Common myeloid progenitor, CD34-positive (primary cell): ENCODE measurements at regions not wholly inside any gene's neighbourhood (a gene's known extent, or its start where the extent isn't known, plus 50 kb on each side); places are given as distances from the start of the nearest gene placed in this dataset.

Experiments used
- CTCF ChIA-PET: fragments of 350-600 bp; sonication (Branson Sonifier 250); formaldehyde crosslinking; loops from one replicate; lab custom pipeline; 2021; ENCODE audit warnings: antibody characterized with exemption; lab: Charles Lee
- POLR2A ChIA-PET: fragments of 350-600 bp; sonication (Branson Sonifier 250); formaldehyde crosslinking; loops from one replicate; lab custom pipeline; 2021; ENCODE audit warnings: antibody characterized with exemption; lab: Charles Lee
- DNase-seq, 3 donors: peaks; one replicate each; pipeline versions ENCODE4 v3.0.0 to v3.0.0-alpha.2; 2013
- H3K27ac ChIP-seq, 2 experiments: 1 replicate in 1 of 2; 2 replicates in 1 of 2; pipeline ENCODE4 v1.7.0; 2013; ENCODE audit warnings: inconsistent platforms in 2 of 2, low read length in 2 of 2, mild to moderate bottlenecking in 2 of 2, low read depth in 1 of 2, moderate library complexity in 1 of 2; ENCODE audit not compliant: severe bottlenecking in 2 of 2, insufficient read depth in 1 of 2, poor library complexity in 1 of 2
- H3K27me3 ChIP-seq, 5 experiments: replicated peaks in 2 of 5; 1 replicate in 3 of 5; 2 replicates in 2 of 5; pipeline versions ENCODE4 v1.6.1 to v1.7.0; 2013; ENCODE audit warnings: low read length in 4 of 5, mild to moderate bottlenecking in 2 of 5, moderate library complexity in 2 of 5, inconsistent platforms in 1 of 5; ENCODE audit not compliant: insufficient read depth in 5 of 5, control insufficient read depth in 4 of 5
- H3K36me3 ChIP-seq, 4 experiments: 1 replicate in 2 of 4; 2 replicates in 2 of 4; pipeline versions ENCODE4 v1.6.1 to v1.7.0; 2013; ENCODE audit warnings: low read length in 3 of 4, control low read depth in 1 of 4, mild to moderate bottlenecking in 1 of 4; ENCODE audit not compliant: control insufficient read depth in 4 of 4, insufficient read depth in 4 of 4
- H3K4me1 ChIP-seq, 4 experiments: 1 replicate in 3 of 4; 2 replicates in 1 of 4; pipeline versions ENCODE4 v1.6.1 to v1.7.1; 2013; ENCODE audit warnings: low read length in 3 of 4, mild to moderate bottlenecking in 3 of 4, control low read depth in 1 of 4, inconsistent platforms in 1 of 4, moderate library complexity in 1 of 4; ENCODE audit not compliant: control insufficient read depth in 4 of 4, insufficient read depth in 4 of 4; ENCODE audit errors: control extremely low read depth in 1 of 4
- H3K4me3 ChIP-seq, 7 experiments: 1 replicate in 4 of 7; 2 replicates in 3 of 7; pipeline versions ENCODE4 v1.5.1 to v1.7.0; 2013; ENCODE audit warnings: mild to moderate bottlenecking in 7 of 7, low read length in 6 of 7, moderate library complexity in 6 of 7, inconsistent platforms in 2 of 7, low read depth in 2 of 7, control low read depth in 1 of 7; ENCODE audit not compliant: insufficient read depth in 4 of 7, control insufficient read depth in 1 of 7; ENCODE audit errors: extremely low read depth in 1 of 7
- H3K9me3 ChIP-seq, 5 experiments: 1 replicate in 4 of 5; 2 replicates in 1 of 5; pipeline versions ENCODE4 v1.6.1 to v1.7.1; 2013; ENCODE audit warnings: low read length in 4 of 5, mild to moderate bottlenecking in 2 of 5, inconsistent platforms in 1 of 5, low read depth in 1 of 5, moderate library complexity in 1 of 5; ENCODE audit not compliant: control insufficient read depth in 4 of 5, insufficient read depth in 2 of 5; ENCODE audit errors: control extremely low read depth in 1 of 5
- WGBS: methylation state at CpG from one replicate; pipeline ENCODE4 v1.1.5; 2013; ENCODE audit not compliant: insufficient coverage; 5-methylcytosine and 5-hydroxymethylcytosine counted together

DNA sequence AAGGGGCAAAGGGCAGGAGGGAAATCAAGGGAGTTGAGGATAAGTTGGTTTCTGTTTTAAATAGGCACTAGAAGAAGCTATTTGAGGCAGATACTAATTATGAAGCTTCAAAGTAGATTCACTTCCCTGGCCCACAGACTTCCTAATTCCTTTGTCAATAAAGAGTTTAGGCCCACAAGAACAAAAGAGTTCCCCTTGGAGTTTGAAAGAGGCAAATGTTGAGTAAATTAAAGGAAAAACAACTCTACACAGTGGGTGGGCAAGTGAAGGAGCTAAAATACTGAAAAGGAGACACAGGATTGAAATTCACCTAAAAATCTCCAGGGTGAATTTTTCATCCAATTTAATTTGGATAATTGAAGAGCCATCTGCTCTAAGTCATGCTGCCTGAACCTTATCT lies 411.7 kb upstream of the RORA start:
- no peak for DNase-seq
- ChIA-PET POLR2A (no interaction called here), CTCF (no interaction called here)
- no peaks in the 10 kb centered on the region for H3K36me3 ChIP-seq
- H3K27ac ChIP-seq = no peak overlapping the region
- no peaks in the 10 kb centered on the region for H3K4me1 ChIP-seq
- no peaks in the 10 kb centered on the region for H3K27me3 ChIP-seq
- H3K9me3 ChIP-seq = no peaks in the 10 kb centered on the region
- no peak overlapping the region for H3K4me3 ChIP-seq

DNA sequence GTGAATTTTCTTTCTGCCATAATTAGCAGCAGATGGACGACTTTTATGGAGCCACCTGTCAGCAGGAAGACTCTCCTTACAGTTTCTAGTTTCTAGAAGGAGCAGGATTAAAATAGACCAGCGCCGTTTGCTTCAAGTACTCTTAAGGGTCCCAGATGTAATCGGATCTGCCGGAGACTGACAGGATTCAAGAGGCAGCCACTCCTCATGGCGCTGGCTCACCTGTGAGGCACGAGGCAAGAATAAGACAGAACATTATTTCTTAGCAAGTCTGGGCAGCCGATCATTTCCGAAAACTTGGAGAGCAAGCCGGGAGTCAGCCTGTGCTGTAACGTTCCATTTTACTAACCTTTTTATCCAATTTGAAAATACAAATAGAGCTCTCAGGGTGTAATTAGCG lies 410.4 kb upstream of the RORA start:
- Histone ChIP-seq H3K27ac (no peak overlapping the region), H3K9me3 (no peaks in the 10 kb centered on the region), H3K4me3 (no peak overlapping the region), H3K4me1 (no peaks in the 10 kb centered on the region), H3K27me3 (no peaks in the 10 kb centered on the region), H3K36me3 (no peaks in the 10 kb centered on the region)
- 85% methylated on average over 12 of the region's 12 CpGs for WGBS
- ChIA-PET POLR2A (no interaction called here), CTCF (no interaction called here)
- DNase-seq = no peak

DNA sequence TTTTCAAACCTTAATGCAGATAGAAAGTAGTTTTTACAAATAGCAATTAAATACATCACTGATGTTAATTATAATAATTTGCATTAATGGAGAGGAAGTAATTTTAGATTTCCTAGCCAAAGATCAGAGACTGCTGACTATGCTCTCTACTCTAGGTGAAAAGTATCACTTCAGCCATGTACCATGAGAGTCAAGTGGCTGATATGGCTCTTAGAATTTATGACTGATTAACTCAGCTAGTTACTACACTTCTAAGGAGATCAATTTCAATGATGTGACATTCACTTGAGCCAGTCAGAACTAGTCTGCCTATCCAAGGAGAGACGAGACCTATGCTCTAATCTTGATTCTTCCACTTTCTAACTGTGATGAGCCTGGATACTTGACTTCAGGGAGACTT lies 405.7 kb upstream of the RORA start:
- DNase-seq = no peak
- POLR2A ChIA-PET = interaction anchor here (1.1 kb wide), 1 partner anchor 14 kb away, joined by 3 read pairs; no protein-coding TSS in a partner anchor
- CTCF ChIA-PET = interaction anchor here (1.4 kb wide), 1 partner anchor 14 kb away, joined by 8 read pairs; no protein-coding TSS in a partner anchor
- no peaks in the 10 kb centered on the region for H3K36me3 ChIP-seq
- no peaks in the 10 kb centered on the region for H3K9me3 ChIP-seq
- H3K27me3 ChIP-seq = peaks cover 0 to 3% (median 0%) of the 10 kb centered on the region in 5 experiments
- 92% methylated on average over 1 of the region's 1 CpG for WGBS
- no peaks in the 10 kb centered on the region for H3K4me1 ChIP-seq
- H3K4me3 ChIP-seq = no peak overlapping the region
- H3K27ac ChIP-seq = no peak overlapping the region

DNA sequence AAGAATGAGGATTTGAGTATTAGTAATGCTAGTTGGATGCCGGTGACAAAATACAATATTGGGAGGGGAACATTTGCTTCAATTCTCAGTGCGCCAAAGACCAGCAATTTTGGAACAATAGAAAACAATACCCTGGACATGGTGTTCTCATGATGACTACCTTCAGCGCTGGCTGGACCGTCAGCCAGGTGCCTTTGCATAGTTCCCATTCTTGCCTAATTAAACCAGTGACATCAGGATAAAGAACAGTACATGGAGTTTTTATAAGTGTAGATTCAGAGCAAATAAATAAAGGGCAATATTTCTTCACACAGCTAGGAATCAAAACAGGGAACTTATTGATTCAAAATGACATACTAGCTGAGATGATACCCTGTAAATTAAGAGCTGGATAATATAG lies 404.8 kb upstream of the RORA start:
- Histone ChIP-seq H3K4me1 (no peaks in the 10 kb centered on the region), H3K4me3 (no peak overlapping the region), H3K9me3 (no peaks in the 10 kb centered on the region), H3K27me3 (peaks cover 0 to 3% (median 0%) of the 10 kb centered on the region in 5 experiments), H3K36me3 (no peaks in the 10 kb centered on the region), H3K27ac (no peak overlapping the region)
- DNase-seq = no peak
- ChIA-PET POLR2A (interaction anchor here (1.1 kb wide), 1 partner anchor 15 kb away, joined by 3 read pairs; no protein-coding TSS in a partner anchor), CTCF (interaction anchor here (1.4 kb wide), 1 partner anchor 13 kb away, joined by 8 read pairs; no protein-coding TSS in a partner anchor)
- WGBS = 95% methylated on average over 4 of the region's 4 CpGs

GRCh38 chr15:61629269-61629668 lies 400.2 kb upstream of the RORA start:
- Histone ChIP-seq H3K36me3 (no peaks in the 10 kb centered on the region), H3K9me3 (no peaks in the 10 kb centered on the region), H3K27me3 (peaks cover 0 to 3% (median 0%) of the 10 kb centered on the region in 5 experiments), H3K4me3 (no peak overlapping the region), H3K4me1 (no peaks in the 10 kb centered on the region), H3K27ac (no peak overlapping the region)
- WGBS = 100% methylated on average over 1 of the region's 3 CpGs
- ChIA-PET POLR2A (no interaction called here), CTCF (no interaction called here)
- no peak for DNase-seq

- Histone ChIP-seq H3K4me3 (no peak overlapping the region), H3K27ac (no peak overlapping the region), H3K4me1 (no peaks in the 10 kb centered on the region), H3K36me3 (no peaks in the 10 kb centered on the region), H3K27me3 (no peaks in the 10 kb centered on the region), H3K9me3 (no peaks in the 10 kb centered on the region)
- WGBS = 96% methylated on average over 5 of the region's 7 CpGs
- POLR2A ChIA-PET = no interaction called here
- DNase-seq = no peak
- CTCF ChIA-PET = no interaction called here
Observed at GRCh38 chr15:61624950-61625349, 395.8 kb upstream of the RORA start.

DNA sequence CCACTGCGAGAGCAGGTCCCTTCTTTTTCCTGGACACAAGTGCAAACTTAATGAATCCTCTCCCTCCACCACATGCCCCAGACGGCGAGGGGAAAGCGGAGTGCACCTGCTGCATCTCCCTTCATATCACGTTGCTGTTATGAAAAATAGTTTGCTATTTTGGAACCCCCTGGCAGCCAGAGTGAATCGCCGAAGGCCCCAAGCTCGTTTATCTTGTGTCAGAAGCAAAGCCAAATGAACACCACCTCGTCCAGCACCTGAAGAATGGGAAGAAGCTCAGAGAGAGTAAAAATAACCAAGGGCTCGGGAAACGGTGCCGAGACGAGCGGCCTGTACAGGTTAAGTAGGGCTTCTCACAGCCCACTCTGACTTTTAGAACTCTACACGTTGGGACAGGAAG lies 394.6 kb upstream of the RORA start:
- no peaks in the 10 kb centered on the region for H3K4me1 ChIP-seq
- no peak for DNase-seq
- H3K9me3 ChIP-seq = no peaks in the 10 kb centered on the region
- no peaks in the 10 kb centered on the region for H3K27me3 ChIP-seq
- ChIA-PET CTCF (no interaction called here), POLR2A (no interaction called here)
- H3K4me3 ChIP-seq = no peak overlapping the region
- 95% methylated on average over 11 of the region's 15 CpGs for WGBS
- H3K36me3 ChIP-seq = no peaks in the 10 kb centered on the region
- no peak overlapping the region for H3K27ac ChIP-seq
